ENCODE measurements at regions not wholly inside any gene's neighbourhood (a gene's known extent, or its start where the extent isn't known, plus 50 kb on each side); places are given as distances from the start of the nearest gene placed in this dataset.

DNA sequence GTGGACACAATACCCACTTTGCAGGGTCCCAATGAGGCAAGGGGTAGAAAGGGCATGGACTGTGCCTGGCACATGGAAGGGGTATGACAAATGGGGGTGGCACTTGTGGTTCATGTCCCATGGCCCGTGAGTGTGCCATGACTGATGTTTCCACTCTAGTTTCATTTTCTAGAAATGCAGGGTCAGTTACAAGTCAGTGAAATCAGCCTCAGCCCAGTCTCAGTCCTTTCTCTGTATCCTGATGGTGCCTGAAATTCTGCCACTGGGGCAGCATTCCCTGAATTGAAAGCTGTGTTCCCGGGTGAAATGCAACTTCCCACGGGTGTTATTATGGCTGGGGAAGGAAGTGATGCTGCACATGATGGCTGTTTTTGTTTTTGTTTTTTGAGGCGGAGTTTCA is 110.8 kb upstream of the ZBTB40 start (continued):
- TF ChIP-seq, protein P1, sequence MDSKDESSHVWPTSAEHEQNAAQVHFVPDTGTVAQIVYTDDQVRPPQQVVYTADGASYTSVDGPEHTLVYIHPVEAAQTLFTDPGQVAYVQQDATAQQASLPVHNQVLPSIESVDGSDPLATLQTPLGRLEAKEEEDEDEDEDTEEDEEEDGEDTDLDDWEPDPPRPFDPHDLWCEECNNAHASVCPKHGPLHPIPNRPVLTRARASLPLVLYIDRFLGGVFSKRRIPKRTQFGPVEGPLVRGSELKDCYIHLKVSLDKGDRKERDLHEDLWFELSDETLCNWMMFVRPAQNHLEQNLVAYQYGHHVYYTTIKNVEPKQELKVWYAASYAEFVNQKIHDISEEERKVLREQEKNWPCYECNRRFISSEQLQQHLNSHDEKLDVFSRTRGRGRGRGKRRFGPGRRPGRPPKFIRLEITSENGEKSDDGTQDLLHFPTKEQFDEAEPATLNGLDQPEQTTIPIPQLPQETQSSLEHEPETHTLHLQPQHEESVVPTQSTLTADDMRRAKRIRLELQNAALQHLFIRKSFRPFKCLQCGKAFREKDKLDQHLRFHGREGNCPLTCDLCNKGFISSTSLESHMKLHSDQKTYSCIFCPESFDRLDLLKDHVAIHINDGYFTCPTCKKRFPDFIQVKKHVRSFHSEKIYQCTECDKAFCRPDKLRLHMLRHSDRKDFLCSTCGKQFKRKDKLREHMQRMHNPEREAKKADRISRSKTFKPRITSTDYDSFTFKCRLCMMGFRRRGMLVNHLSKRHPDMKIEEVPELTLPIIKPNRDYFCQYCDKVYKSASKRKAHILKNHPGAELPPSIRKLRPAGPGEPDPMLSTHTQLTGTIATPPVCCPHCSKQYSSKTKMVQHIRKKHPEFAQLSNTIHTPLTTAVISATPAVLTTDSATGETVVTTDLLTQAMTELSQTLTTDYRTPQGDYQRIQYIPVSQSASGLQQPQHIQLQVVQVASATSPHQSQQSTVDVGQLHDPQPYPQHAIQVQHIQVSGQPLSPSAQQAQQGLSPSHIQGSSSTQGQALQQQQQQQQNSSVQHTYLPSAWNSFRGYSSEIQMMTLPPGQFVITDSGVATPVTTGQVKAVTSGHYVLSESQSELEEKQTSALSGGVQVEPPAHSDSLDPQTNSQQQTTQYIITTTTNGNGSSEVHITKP (CRISPR knock-in tag; IDR thresholded peaks at IDR 0.05; ENCODE audit: low read depth): no peak
- TF ChIP-seq, protein P2, sequence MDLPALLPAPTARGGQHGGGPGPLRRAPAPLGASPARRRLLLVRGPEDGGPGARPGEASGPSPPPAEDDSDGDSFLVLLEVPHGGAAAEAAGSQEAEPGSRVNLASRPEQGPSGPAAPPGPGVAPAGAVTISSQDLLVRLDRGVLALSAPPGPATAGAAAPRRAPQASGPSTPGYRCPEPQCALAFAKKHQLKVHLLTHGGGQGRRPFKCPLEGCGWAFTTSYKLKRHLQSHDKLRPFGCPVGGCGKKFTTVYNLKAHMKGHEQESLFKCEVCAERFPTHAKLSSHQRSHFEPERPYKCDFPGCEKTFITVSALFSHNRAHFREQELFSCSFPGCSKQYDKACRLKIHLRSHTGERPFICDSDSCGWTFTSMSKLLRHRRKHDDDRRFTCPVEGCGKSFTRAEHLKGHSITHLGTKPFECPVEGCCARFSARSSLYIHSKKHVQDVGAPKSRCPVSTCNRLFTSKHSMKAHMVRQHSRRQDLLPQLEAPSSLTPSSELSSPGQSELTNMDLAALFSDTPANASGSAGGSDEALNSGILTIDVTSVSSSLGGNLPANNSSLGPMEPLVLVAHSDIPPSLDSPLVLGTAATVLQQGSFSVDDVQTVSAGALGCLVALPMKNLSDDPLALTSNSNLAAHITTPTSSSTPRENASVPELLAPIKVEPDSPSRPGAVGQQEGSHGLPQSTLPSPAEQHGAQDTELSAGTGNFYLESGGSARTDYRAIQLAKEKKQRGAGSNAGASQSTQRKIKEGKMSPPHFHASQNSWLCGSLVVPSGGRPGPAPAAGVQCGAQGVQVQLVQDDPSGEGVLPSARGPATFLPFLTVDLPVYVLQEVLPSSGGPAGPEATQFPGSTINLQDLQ (CRISPR knock-in tag; IDR thresholded peaks at IDR 0.05): no peak
- TF ChIP-seq, protein P3, sequence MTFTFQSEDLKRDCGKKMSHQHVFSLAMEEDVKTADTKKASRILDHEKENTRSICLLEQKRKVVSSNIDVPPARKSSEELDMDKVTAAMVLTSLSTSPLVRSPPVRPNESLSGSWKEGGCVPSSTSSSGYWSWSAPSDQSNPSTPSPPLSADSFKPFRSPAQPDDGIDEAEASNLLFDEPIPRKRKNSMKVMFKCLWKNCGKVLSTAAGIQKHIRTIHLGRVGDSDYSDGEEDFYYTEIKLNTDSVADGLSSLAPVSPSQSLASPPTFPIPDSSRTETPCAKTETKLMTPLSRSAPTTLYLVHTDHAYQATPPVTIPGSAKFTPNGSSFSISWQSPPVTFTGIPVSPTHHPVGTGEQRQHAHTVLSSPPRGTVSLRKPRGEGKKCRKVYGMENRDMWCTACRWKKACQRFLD (CRISPR knock-in tag; IDR thresholded peaks at IDR 0.05; ENCODE audit: borderline replicate concordance): no peak
- no peak for TF ChIP-seq SMAD3 (CRISPR knock-in tag; IDR thresholded peaks at IDR 0.05)
- TF ChIP-seq, protein P4, sequence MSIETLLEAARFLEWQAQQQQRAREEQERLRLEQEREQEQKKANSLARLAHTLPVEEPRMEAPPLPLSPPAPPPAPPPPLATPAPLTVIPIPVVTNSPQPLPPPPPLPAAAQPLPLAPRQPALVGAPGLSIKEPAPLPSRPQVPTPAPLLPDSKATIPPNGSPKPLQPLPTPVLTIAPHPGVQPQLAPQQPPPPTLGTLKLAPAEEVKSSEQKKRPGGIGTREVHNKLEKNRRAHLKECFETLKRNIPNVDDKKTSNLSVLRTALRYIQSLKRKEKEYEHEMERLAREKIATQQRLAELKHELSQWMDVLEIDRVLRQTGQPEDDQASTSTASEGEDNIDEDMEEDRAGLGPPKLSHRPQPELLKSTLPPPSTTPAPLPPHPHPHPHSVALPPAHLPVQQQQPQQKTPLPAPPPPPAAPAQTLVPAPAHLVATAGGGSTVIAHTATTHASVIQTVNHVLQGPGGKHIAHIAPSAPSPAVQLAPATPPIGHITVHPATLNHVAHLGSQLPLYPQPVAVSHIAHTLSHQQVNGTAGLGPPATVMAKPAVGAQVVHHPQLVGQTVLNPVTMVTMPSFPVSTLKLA (IDR thresholded peaks at IDR 0.05): no peak
- no peak for TF ChIP-seq ZBTB25 (CRISPR knock-in tag; IDR thresholded peaks at IDR 0.05)
- no peak for TF ChIP-seq CC2D1A (CRISPR knock-in tag; IDR thresholded peaks at IDR 0.05)
- TF ChIP-seq CCDC6 (CRISPR knock-in tag; IDR thresholded peaks at IDR 0.05): no peak
- no peak for TF ChIP-seq FOXA3 (CRISPR knock-in tag; IDR thresholded peaks at IDR 0.05)

Data from HepG2 (cell line).